GM12878 (cell line): ENCODE measurements at regions not wholly inside any gene's neighbourhood (a gene's known extent, or its start where the extent isn't known, plus 50 kb on each side); places are given as distances from the start of the nearest gene placed in this dataset.

ENCODE experiments used
- ATAC-seq: fragments of 200-7000 bp; cut with Tn5 transposase; 3 replicates; pipeline ENCODE4 v1.9.1; 2020; ENCODE audit warnings: mild to moderate bottlenecking, moderate library complexity
- BruUV-seq: library from RNA; stranded (reverse); fragments of 400-500 nt; replicated peaks from 2 replicates; lab custom pipeline; 2021; lab: Mats Ljungman, UMichigan
- CTCF ChIA-PET: fragments of 300-600 bp; sonication (Branson Sonifier 250); formaldehyde crosslinking; extraction: SDS; loops from one replicate; lab custom pipeline; 2021; ENCODE audit warnings: inconsistent platforms; lab: Yijun Ruan, JAX
- POLR2A ChIA-PET: fragments of 350-600 bp; formaldehyde crosslinking; extraction: SDS; loops from one replicate; lab custom pipeline; 2021; ENCODE audit warnings: inconsistent platforms; lab: Charles Lee
- RAD21 ChIA-PET: fragments of 300-600 bp; sonication (Branson Sonifier 250); formaldehyde crosslinking; loops from one replicate; lab custom pipeline; 2023; ENCODE audit warnings: antibody characterized with exemption; ENCODE audit not compliant: unreplicated experiment; lab: Charles Lee
- SMC1A ChIA-PET: fragments of 300-600 bp; sonication (Branson Sonifier 250); formaldehyde crosslinking; loops from one replicate; lab custom pipeline; 2023; ENCODE audit not compliant: unreplicated experiment, uncharacterized antibody; lab: Charles Lee
- DNase-seq: peaks from one replicate; pipeline ENCODE4 v3.0.0-alpha.2; 2011; ENCODE audit warnings: low read depth, low spot score
- FAIRE-seq: peaks from 3 replicates; lab custom pipeline; 2011; peaks lifted over from hg19 to GRCh38; lab: Jason Lieb, UNC
- H2AFZ ChIP-seq: 2 replicates; pipeline ENCODE4 v1.6.0; 2011; ENCODE audit warnings: low read depth, low read length, control low read depth; ENCODE audit not compliant: control insufficient read depth
- H3K27ac ChIP-seq: 2 replicates; pipeline ENCODE4 v1.5.1; 2011; ENCODE audit warnings: control low read depth; ENCODE audit not compliant: control insufficient read depth, insufficient read depth
- H3K27me3 ChIP-seq, 2 experiments: replicated peaks in 1 of 2; 2 replicates each; pipeline versions ENCODE4 v1.6.0 to v1.6.1; 2011; ENCODE audit warnings: low read length in 1 of 2; ENCODE audit not compliant: control insufficient read depth in 2 of 2, insufficient read depth in 2 of 2
- H3K36me3 ChIP-seq, 2 experiments: 2 replicates each; pipeline ENCODE4 v1.5.1; 2011; ENCODE audit warnings: low read length in 1 of 2; ENCODE audit not compliant: control insufficient read depth in 2 of 2, insufficient read depth in 2 of 2
- H3K4me1 ChIP-seq: 2 replicates; pipeline ENCODE4 v1.6.1; 2011; ENCODE audit warnings: mild to moderate bottlenecking, low read length, moderate library complexity, mixed read lengths; ENCODE audit not compliant: control insufficient read depth, insufficient read depth
- H3K4me2 ChIP-seq: 2 replicates; pipeline ENCODE4 v1.6.0; 2011; ENCODE audit warnings: control low read depth; ENCODE audit not compliant: control insufficient read depth, insufficient read depth
- H3K4me3 ChIP-seq: fragments of 200-600 bp; sonication (generic); 2 replicates; pipeline ENCODE4 v1.5.1; 2016
- H3K79me2 ChIP-seq: 2 replicates; pipeline ENCODE4 v1.6.0; 2011; ENCODE audit warnings: low read length; ENCODE audit not compliant: control insufficient read depth, insufficient read depth
- H3K9ac ChIP-seq: 2 replicates; pipeline ENCODE4 v1.8.0; 2011; ENCODE audit warnings: low read length, control low read depth, mixed read lengths; ENCODE audit not compliant: control insufficient read depth, insufficient read depth
- H3K9me3 ChIP-seq: replicated peaks from 3 replicates; pipeline ENCODE4 v1.5.1; 2011; ENCODE audit warnings: mild to moderate bottlenecking, low read length; ENCODE audit not compliant: control insufficient read depth, insufficient read depth
- H4K20me1 ChIP-seq: 2 replicates; pipeline ENCODE4 v1.6.0; 2011; ENCODE audit not compliant: control insufficient read depth, insufficient read depth
- ATF3 ChIP-seq: IDR thresholded peaks from 2 replicates; pipeline ENCODE4 v1.6.1; 2011; ENCODE audit warnings: low read depth, mild to moderate bottlenecking, low read length, moderate library complexity, borderline replicate concordance; ENCODE audit errors: extremely low read depth
- BCL3 ChIP-seq: IDR thresholded peaks from 2 replicates; pipeline ENCODE4 v1.6.1; 2011; ENCODE audit warnings: borderline replicate concordance, low read depth, mild to moderate bottlenecking, moderate library complexity, low read length; ENCODE audit not compliant: insufficient read depth, poor library complexity, severe bottlenecking
- MEF2B ChIP-seq: fragments of 450-650 bp; IDR thresholded peaks from 2 replicates; pipeline ENCODE4 v1.6.1; 2018; ENCODE audit warnings: mild to moderate bottlenecking, moderate library complexity; ENCODE audit not compliant: partially characterized antibody, poor library complexity, severe bottlenecking
- MLLT1 ChIP-seq: fragments of 450-650 bp; IDR thresholded peaks from 2 replicates; pipeline ENCODE4 v1.6.1; 2016; ENCODE audit warnings: mild to moderate bottlenecking
- NFIC ChIP-seq: IDR thresholded peaks from 2 replicates; pipeline ENCODE4 v1.6.1; 2012; ENCODE audit warnings: low read depth, mild to moderate bottlenecking, inconsistent platforms, low read length, moderate library complexity
- RCOR1 ChIP-seq: conservative IDR thresholded peaks from 2 replicates; pipeline ENCODE4 v1.6.1; 2012; ENCODE audit warnings: low read depth, low read length, improper control_type of control experiment
- SIN3A ChIP-seq: IDR thresholded peaks from 2 replicates; pipeline ENCODE4 v1.6.1; 2012; ENCODE audit warnings: low read depth, low read length, improper control_type of control experiment
- SKIL ChIP-seq: fragments of 450-650 bp; IDR thresholded peaks from 2 replicates; pipeline ENCODE4 v1.6.1; 2017; ENCODE audit warnings: mild to moderate bottlenecking, low read depth, inconsistent platforms; ENCODE audit not compliant: poor library complexity, severe bottlenecking
- TAF1 ChIP-seq: IDR thresholded peaks from 2 replicates; pipeline ENCODE4 v1.6.1; 2011; ENCODE audit warnings: mild to moderate bottlenecking, low read depth, low read length, borderline replicate concordance
- TBL1XR1 ChIP-seq: IDR thresholded peaks from 2 replicates; pipeline ENCODE4 v1.6.1; 2012; ENCODE audit warnings: low read depth, low read length, improper control_type of control experiment
- YBX1 ChIP-seq: fragments of 450-650 bp; IDR thresholded peaks from 2 replicates; pipeline ENCODE4 v1.6.1; 2016; ENCODE audit warnings: antibody characterized with exemption
- WGBS: methylation state at CpG from one replicate; pipeline ENCODE4 v1.1.6; 2016; ENCODE audit warnings: low lambda C conversion rate; ENCODE audit not compliant: insufficient replicate concordance, insufficient coverage; ENCODE audit errors: missing lambda C conversion rate; 5-methylcytosine and 5-hydroxymethylcytosine counted together
- in situ Hi-C: fragments of 300-500 bp; cut with MboI; formaldehyde crosslinking; loops from 9 replicates; pipeline ENCODE4 v1.14.3; 2018; ENCODE audit warnings: mixed read lengths
- intact Hi-C: fragments of 100-400 bp; cut with micrococcal nuclease; formaldehyde crosslinking; loops from one replicate; pipeline ENCODE4 v1.14.2; 2022; ENCODE audit not compliant: unreplicated experiment

- in situ Hi-C loops, result no loop called here
- Histone ChIP-seq H3K9me3 (no peaks in the 10 kb centered on the region; the same call in 2 of the 3 replicates), H3K4me3 (no peak overlapping the region), H3K27me3 (no peaks in the 10 kb centered on the region; a peak in 1 of 4 replicates), H3K9ac (no peak overlapping the region), H3K4me2 (no peak overlapping the region), H3K4me1 (no peaks in the 10 kb centered on the region), H4K20me1 (no peaks in the 10 kb centered on the region), H3K27ac (no peak overlapping the region), H3K36me3 (no peaks in the 10 kb centered on the region), H3K79me2 (no peaks in the 10 kb centered on the region), H2AFZ (no peak overlapping the region)
- FAIRE-seq, result no peak
- 5% methylated on average over 6 of the region's 6 CpGs for WGBS
- POLR2A ChIA-PET, result no interaction called here
- CTCF ChIA-PET, result no interaction called here
- RAD21 ChIA-PET, result no interaction called here
- no peak for TF ChIP-seq SIN3A
- intact Hi-C loops, result no loop called here
- SMC1A ChIA-PET, result no interaction called here
- ATAC-seq, result no peak
- no TSS peak for BruUV-seq
- DNase-seq, result no peak
Observed at GRCh38 chr10:14423111-14423744, 92.5 kb upstream of the FRMD4A start.

GRCh38 chr10:14422431-14422830, 91.7 kb upstream of the FRMD4A start:
- RAD21 ChIA-PET, result no interaction called here
- no peak overlapping the region for H2AFZ ChIP-seq
- POLR2A ChIA-PET, result no interaction called here
- SMC1A ChIA-PET, result no interaction called here
- H3K27me3 ChIP-seq, result no peaks in the 10 kb centered on the region; a peak in 1 of 4 replicates
- no peaks in the 10 kb centered on the region for H3K79me2 ChIP-seq
- H3K36me3 ChIP-seq, result no peaks in the 10 kb centered on the region
- 0% methylated on average over 2 of the region's 2 CpGs for WGBS
- H3K4me2 ChIP-seq, result no peak overlapping the region
- CTCF ChIA-PET, result interaction anchor here (0.6 kb wide), 1 partner anchor 1170 kb away, joined by 3 read pairs; no protein-coding TSS in a partner anchor
- in situ Hi-C loops (no loop called here), intact Hi-C loops (no loop called here)
- no peak overlapping the region for H3K9ac ChIP-seq
- DNase-seq (no peak), ATAC-seq (no peak), FAIRE-seq (no peak)
- BruUV-seq, result no TSS peak
- H3K9me3 ChIP-seq, result no peaks in the 10 kb centered on the region; the same call in 2 of the 3 replicates
- no peaks in the 10 kb centered on the region for H4K20me1 ChIP-seq
- no peaks in the 10 kb centered on the region for H3K4me1 ChIP-seq
- H3K4me3 ChIP-seq, result no peak overlapping the region
- no peak overlapping the region for H3K27ac ChIP-seq
- TF ChIP-seq SKIL, result no peak
- TF ChIP-seq MEF2B, result no peak
- no peak for TF ChIP-seq BCL3
- no peak for TF ChIP-seq YBX1
- TF ChIP-seq TAF1, result no peak
- TF ChIP-seq NFIC, result no peak
- no peak for TF ChIP-seq TBL1XR1
- TF ChIP-seq RCOR1, result no peak
- no peak for TF ChIP-seq ATF3
- no peak for TF ChIP-seq MLLT1
